ENCODE measurements at regions not wholly inside any gene's neighbourhood (a gene's known extent, or its start where the extent isn't known, plus 50 kb on each side); places are given as distances from the start of the nearest gene placed in this dataset.

DNA sequence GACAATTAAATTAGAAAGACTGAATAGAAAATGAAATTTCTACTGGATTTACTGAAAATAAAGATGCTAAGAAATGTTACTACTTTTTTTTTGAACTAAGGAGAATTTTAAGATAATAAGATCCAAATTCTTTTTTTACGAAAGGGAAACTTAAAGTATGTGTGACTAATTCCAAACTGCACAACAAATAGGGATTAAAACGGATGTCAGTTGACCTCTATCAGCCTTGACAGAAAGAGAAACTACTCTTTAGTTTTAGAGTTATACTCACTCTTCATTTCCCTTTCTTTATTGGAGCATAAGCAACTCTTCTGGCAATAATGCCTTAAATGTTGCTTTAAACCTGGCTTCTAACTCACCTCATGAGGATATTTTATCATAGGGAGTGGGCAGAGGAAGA, 273.8 kb downstream of the SLITRK6 start:
- Histone ChIP-seq H3K79me2 (ENCODE audit: insufficient read depth, low read length) (no peaks in the 10 kb centered on the region), H3K9ac (ENCODE audit: low read length) (no peak overlapping the region), H3K9me3 (ENCODE audit: insufficient read depth, low read depth, low read length) (no peaks in the 10 kb centered on the region), H2AFZ (ENCODE audit: low read depth, low read length) (no peak overlapping the region), H4K20me1 (ENCODE audit: insufficient read depth, low read length) (no peaks in the 10 kb centered on the region), H3K27me3 (ENCODE audit: insufficient read depth, low read length) (no peaks in the 10 kb centered on the region), H3K4me2 (ENCODE audit: low read length) (no peak overlapping the region), H3K4me1 (ENCODE audit: insufficient read depth, low read length) (peaks cover 9% of the 10 kb centered on the region), H3K4me3 (ENCODE audit: insufficient read depth, low read depth, low read length) (no peak overlapping the region), H3K27ac (ENCODE audit: low read depth, low read length) (no peak overlapping the region), H3K36me3 (ENCODE audit: insufficient read depth, low read length) (no peaks in the 10 kb centered on the region)
- Mint-ChIP-seq H3K4me3 (ENCODE audit: unreplicated experiment) (no peak overlapping the region), H3K9me3 (ENCODE audit: unreplicated experiment) (no peaks in the 10 kb centered on the region), H3K4me1 (ENCODE audit: low read depth, unreplicated experiment) (peaks cover 8% of the 10 kb centered on the region), H3K27ac (ENCODE audit: unreplicated experiment) (no peak overlapping the region), H3K27me3 (ENCODE audit: low read depth, unreplicated experiment) (no peaks in the 10 kb centered on the region), H3K36me3 (ENCODE audit: low read depth, unreplicated experiment) (no peaks in the 10 kb centered on the region)
- FAIRE-seq: no peak
- DNase-seq (ENCODE audit: low read depth): peak; percentile 11
- no peak for TF ChIP-seq EZH2 (IDR thresholded peaks at IDR 0.05; ENCODE audit: insufficient read depth, low read length)
- TF ChIP-seq, protein P1, sequence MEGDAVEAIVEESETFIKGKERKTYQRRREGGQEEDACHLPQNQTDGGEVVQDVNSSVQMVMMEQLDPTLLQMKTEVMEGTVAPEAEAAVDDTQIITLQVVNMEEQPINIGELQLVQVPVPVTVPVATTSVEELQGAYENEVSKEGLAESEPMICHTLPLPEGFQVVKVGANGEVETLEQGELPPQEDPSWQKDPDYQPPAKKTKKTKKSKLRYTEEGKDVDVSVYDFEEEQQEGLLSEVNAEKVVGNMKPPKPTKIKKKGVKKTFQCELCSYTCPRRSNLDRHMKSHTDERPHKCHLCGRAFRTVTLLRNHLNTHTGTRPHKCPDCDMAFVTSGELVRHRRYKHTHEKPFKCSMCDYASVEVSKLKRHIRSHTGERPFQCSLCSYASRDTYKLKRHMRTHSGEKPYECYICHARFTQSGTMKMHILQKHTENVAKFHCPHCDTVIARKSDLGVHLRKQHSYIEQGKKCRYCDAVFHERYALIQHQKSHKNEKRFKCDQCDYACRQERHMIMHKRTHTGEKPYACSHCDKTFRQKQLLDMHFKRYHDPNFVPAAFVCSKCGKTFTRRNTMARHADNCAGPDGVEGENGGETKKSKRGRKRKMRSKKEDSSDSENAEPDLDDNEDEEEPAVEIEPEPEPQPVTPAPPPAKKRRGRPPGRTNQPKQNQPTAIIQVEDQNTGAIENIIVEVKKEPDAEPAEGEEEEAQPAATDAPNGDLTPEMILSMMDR (IDR thresholded peaks at IDR 0.05; ENCODE audit: insufficient read depth, low read depth, low read length): no peak

GRCh38 chr13:85521657-85522056, 277.6 kb downstream of the SLITRK6 start:
- DNase-seq (ENCODE audit: low read depth): no peak
- no peak overlapping the region for H3K4me2 ChIP-seq (ENCODE audit: low read length)
- H3K4me3 Mint-ChIP-seq (ENCODE audit: unreplicated experiment): no peak overlapping the region
- no peaks in the 10 kb centered on the region for H3K27me3 ChIP-seq (ENCODE audit: insufficient read depth, low read length)
- H3K4me3 ChIP-seq (ENCODE audit: insufficient read depth, low read depth, low read length): no peak overlapping the region
- TF ChIP-seq, protein P1 (IDR thresholded peaks at IDR 0.05; ENCODE audit: insufficient read depth, low read depth, low read length): no peak
- no peak for TF ChIP-seq EZH2 (IDR thresholded peaks at IDR 0.05; ENCODE audit: insufficient read depth, low read length)
- H3K27me3 Mint-ChIP-seq (ENCODE audit: low read depth, unreplicated experiment): no peaks in the 10 kb centered on the region
- H3K27ac ChIP-seq (ENCODE audit: low read depth, low read length): no peak overlapping the region
- no peaks in the 10 kb centered on the region for H3K9me3 ChIP-seq (ENCODE audit: insufficient read depth, low read depth, low read length)
- no peak for FAIRE-seq
- H3K36me3 Mint-ChIP-seq (ENCODE audit: low read depth, unreplicated experiment): no peaks in the 10 kb centered on the region
- H4K20me1 ChIP-seq (ENCODE audit: insufficient read depth, low read length): no peaks in the 10 kb centered on the region
- H3K4me1 ChIP-seq (ENCODE audit: insufficient read depth, low read length): no peaks in the 10 kb centered on the region
- no peak overlapping the region for H2AFZ ChIP-seq (ENCODE audit: low read depth, low read length)
- no peaks in the 10 kb centered on the region for H3K79me2 ChIP-seq (ENCODE audit: insufficient read depth, low read length)
- H3K9ac ChIP-seq (ENCODE audit: low read length): no peak overlapping the region
- H3K27ac Mint-ChIP-seq (ENCODE audit: unreplicated experiment): no peak overlapping the region
- H3K9me3 Mint-ChIP-seq (ENCODE audit: unreplicated experiment): no peaks in the 10 kb centered on the region
- no peaks in the 10 kb centered on the region for H3K36me3 ChIP-seq (ENCODE audit: insufficient read depth, low read length)
- H3K4me1 Mint-ChIP-seq (ENCODE audit: low read depth, unreplicated experiment): no peaks in the 10 kb centered on the region

- Histone ChIP-seq H3K9me3 (ENCODE audit: insufficient read depth, low read depth, low read length) (no peaks in the 10 kb centered on the region), H3K36me3 (ENCODE audit: insufficient read depth, low read length) (no peaks in the 10 kb centered on the region), H3K4me2 (ENCODE audit: low read length) (no peak overlapping the region), H3K27me3 (ENCODE audit: insufficient read depth, low read length) (no peaks in the 10 kb centered on the region), H3K9ac (ENCODE audit: low read length) (no peak overlapping the region), H4K20me1 (ENCODE audit: insufficient read depth, low read length) (no peaks in the 10 kb centered on the region), H3K4me3 (ENCODE audit: insufficient read depth, low read depth, low read length) (no peak overlapping the region), H3K4me1 (ENCODE audit: insufficient read depth, low read length) (no peaks in the 10 kb centered on the region), H3K27ac (ENCODE audit: low read depth, low read length) (no peak overlapping the region), H2AFZ (ENCODE audit: low read depth, low read length) (no peak overlapping the region), H3K79me2 (ENCODE audit: insufficient read depth, low read length) (no peaks in the 10 kb centered on the region)
- H3K9me3 Mint-ChIP-seq (ENCODE audit: unreplicated experiment): no peaks in the 10 kb centered on the region
- no peaks in the 10 kb centered on the region for H3K36me3 Mint-ChIP-seq (ENCODE audit: low read depth, unreplicated experiment)
- H3K27ac Mint-ChIP-seq (ENCODE audit: unreplicated experiment): no peak overlapping the region
- no peak for FAIRE-seq
- no peaks in the 10 kb centered on the region for H3K4me1 Mint-ChIP-seq (ENCODE audit: low read depth, unreplicated experiment)
- no peaks in the 10 kb centered on the region for H3K27me3 Mint-ChIP-seq (ENCODE audit: low read depth, unreplicated experiment)
- peak; percentile 32 for DNase-seq (ENCODE audit: low read depth)
- no peak overlapping the region for H3K4me3 Mint-ChIP-seq (ENCODE audit: unreplicated experiment)
- no peak for TF ChIP-seq EZH2 (IDR thresholded peaks at IDR 0.05; ENCODE audit: insufficient read depth, low read length)
- TF ChIP-seq, protein P1 (IDR thresholded peaks at IDR 0.05; ENCODE audit: insufficient read depth, low read depth, low read length): no peak
Observed at GRCh38 chr13:85520445-85520844, 278.8 kb downstream of the SLITRK6 start.

Data from astrocyte (in vitro differentiated cells and primary cell).